K562 (cell line): ENCODE measurements at regions not wholly inside any gene's neighbourhood (a gene's known extent, or its start where the extent isn't known, plus 50 kb on each side); places are given as distances from the start of the nearest gene placed in this dataset.

Source experiments
- ATF4 ChIP-seq: fragments of 450-650 bp; formaldehyde crosslinking; IDR thresholded peaks from 2 replicates; pipeline ENCODE4 v1.4.0; 2022; ENCODE audit warnings: mild to moderate bottlenecking, moderate library complexity
- CTCF ChIP-seq, 3 experiments: IDR thresholded peaks in 2 of 3; conservative IDR thresholded peaks in 1 of 3; 2 replicates each; pipeline ENCODE4 v1.5.1; 2011 to 2012; ENCODE audit warnings: low read length in 3 of 3, mild to moderate bottlenecking in 3 of 3, control low read depth in 2 of 3, improper control_type of control experiment in 1 of 3, inconsistent platforms in 1 of 3, low read depth in 1 of 3, mixed read lengths in 1 of 3, moderate library complexity in 1 of 3; ENCODE audit not compliant: insufficient read depth in 2 of 3
- GATA2 ChIP-seq: sonication (generic); formaldehyde crosslinking; IDR thresholded peaks from 2 replicates; pipeline ENCODE4 v1.4.0; 2020; ENCODE audit warnings: mild to moderate bottlenecking, missing genetic modification reagents
- POLR2A ChIP-seq: fragments of 450-650 bp; conservative IDR thresholded peaks from 2 replicates; pipeline ENCODE4 v1.6.1; 2016
- RAD21 ChIP-seq, 2 experiments: fragments of 250-450 bp in 1 of 2; fragments of 450-650 bp in 1 of 2; sonication (Bioruptor Pico) in 1 of 2; formaldehyde crosslinking in 1 of 2; IDR thresholded peaks in 1 of 2; conservative IDR thresholded peaks in 1 of 2; 2 replicates each; pipeline versions ENCODE4 v1.4.0 to v1.8.0; 2020 to 2022; ENCODE audit warnings: mild to moderate bottlenecking in 2 of 2, moderate library complexity in 1 of 2
- RBM22 ChIP-seq: fragments of 200-400 bp; formaldehyde crosslinking; IDR thresholded peaks from 2 replicates; pipeline ENCODE4 v1.6.1; 2018; ENCODE audit warnings: low read length, low read depth; ENCODE audit not compliant: poor library complexity, severe bottlenecking
- STAT6 ChIP-seq: sonication (generic); formaldehyde crosslinking; IDR thresholded peaks from 2 replicates; pipeline ENCODE4 v1.8.1; 2023; ENCODE audit warnings: mild to moderate bottlenecking, missing genetic modification reagents
- TAF9B ChIP-seq: fragments of 450-650 bp; IDR thresholded peaks from 2 replicates; pipeline ENCODE4 v1.6.1; 2018; ENCODE audit warnings: mild to moderate bottlenecking; ENCODE audit not compliant: partially characterized antibody
- ZBTB11 ChIP-seq, 3 experiments: fragments of 200-800 bp in 1 of 3; fragments of 250-450 bp in 1 of 3; fragments of 450-650 bp in 1 of 3; sonication (Bioruptor Pico) in 1 of 3; sonication (Bioruptor generic) in 1 of 3; formaldehyde crosslinking in 1 of 3; IDR thresholded peaks; 2 replicates each; pipeline versions ENCODE4 v1.6.1 to v1.8.0; 2016 to 2022; ENCODE audit warnings: mild to moderate bottlenecking in 2 of 3, missing genetic modification characterization in 2 of 3, missing compliant biosample characterization in 1 of 3, moderate library complexity in 1 of 3
- ZNF121 ChIP-seq: sonication (generic); formaldehyde crosslinking; conservative IDR thresholded peaks from 2 replicates; pipeline ENCODE4 v1.8.0; 2022; ENCODE audit warnings: missing genetic modification reagents
- ZNF280B ChIP-seq: fragments of 250-450 bp; sonication (Bioruptor Pico); IDR thresholded peaks from 2 replicates; pipeline ENCODE4 v1.5.1; 2021; ENCODE audit warnings: mild to moderate bottlenecking

- TF ChIP-seq GATA2 (CRISPR knock-in tag) (no peak), RBM22 (no peak), ZNF121 (CRISPR knock-in tag) (no peak), TAF9B (no peak), CTCF (IDR thresholded peaks at IDR 0.05 in 2 of 3, conservative IDR thresholded peaks at IDR 0.05 in 1 of 3; ENCODE audit: insufficient read depth in 2 of 3, low read depth in 1 of 3, low read length in 3 of 3) (no peak), RAD21 (CRISPR knock-in tag; conservative IDR thresholded peaks at IDR 0.05 in 1 of 2, IDR thresholded peaks at IDR 0.05 in 1 of 2) (no peak), ATF4 (CRISPR knock-in tag) (no peak), ZNF280B (CRISPR knock-in tag) (no peak), POLR2A (no peak), STAT6 (CRISPR knock-in tag) (no peak), ZBTB11 (CRISPR knock-in tag; IDR thresholded peaks at IDR 0.05) (no peak)
These were observed 345.7 kb downstream of the UTRN start for GRCh38 chr6:144630857-144631256.
